ENCODE measurements at regions not wholly inside any gene's neighbourhood (a gene's known extent, or its start where the extent isn't known, plus 50 kb on each side); places are given as distances from the start of the nearest gene placed in this dataset.

GRCh38 chr9:75210215-75210614 is 121.9 kb downstream of the OSTF1 start:
- intact Hi-C loops (cut with DNase I; ENCODE audit: low total_unique reads) (no loop called here), in situ Hi-C loops (cut with MboI; ENCODE audit: low sequenced_read_pairs in 4 of 4) (no loop called here)
- H3K4me1 ChIP-seq: no peaks in the 10 kb centered on the region
- TF ChIP-seq POLR2A (IDR thresholded peaks at IDR 0.05) (no peak), CTCF (IDR thresholded peaks at IDR 0.05 in 4 of 5, conservative IDR thresholded peaks at IDR 0.05 in 1 of 5) (no peak)
- H3K27me3 ChIP-seq: no peaks in the 10 kb centered on the region
- no peaks in the 10 kb centered on the region for H3K9me3 ChIP-seq
- DNase-seq (no peak), ATAC-seq (no peak)
- no peak overlapping the region for H3K4me3 ChIP-seq
- no peaks in the 10 kb centered on the region for H3K36me3 ChIP-seq
- H3K27ac ChIP-seq: no peak overlapping the region

GRCh38 chr9:75213765-75214164 is 125.5 kb downstream of the OSTF1 start:
- H3K4me3 ChIP-seq: no peak overlapping the region
- intact Hi-C loops (cut with DNase I; ENCODE audit: low total_unique reads): no loop called here
- H3K9me3 ChIP-seq: no peaks in the 10 kb centered on the region
- no peak overlapping the region for H3K27ac ChIP-seq
- ATAC-seq (no peak), DNase-seq (no peak)
- no peaks in the 10 kb centered on the region for H3K4me1 ChIP-seq
- TF ChIP-seq CTCF (IDR thresholded peaks at IDR 0.05 in 4 of 5, conservative IDR thresholded peaks at IDR 0.05 in 1 of 5) (no peak), POLR2A (IDR thresholded peaks at IDR 0.05) (no peak)
- no peaks in the 10 kb centered on the region for H3K36me3 ChIP-seq
- in situ Hi-C loops (cut with MboI; ENCODE audit: low sequenced_read_pairs in 4 of 4): no loop called here
- no peaks in the 10 kb centered on the region for H3K27me3 ChIP-seq

GRCh38 chr9:75226403-75227139 is 138.3 kb downstream of the OSTF1 start:
- H3K36me3 ChIP-seq: no peaks in the 10 kb centered on the region
- no peaks in the 10 kb centered on the region for H3K4me1 ChIP-seq
- H3K27ac ChIP-seq: no peak overlapping the region
- in situ Hi-C loops (cut with MboI; ENCODE audit: low sequenced_read_pairs in 4 of 4): no loop called here
- intact Hi-C loops (cut with DNase I; ENCODE audit: low total_unique reads): no loop called here
- no peak for DNase-seq
- no peak for ATAC-seq
- H3K9me3 ChIP-seq: peaks cover 0 to 2% (median 0%) of the 10 kb centered on the region in 3 donors
- H3K27me3 ChIP-seq: no peaks in the 10 kb centered on the region
- no peak overlapping the region for H3K4me3 ChIP-seq
- TF ChIP-seq POLR2A (IDR thresholded peaks at IDR 0.05) (no peak), CTCF (IDR thresholded peaks at IDR 0.05 in 4 of 5, conservative IDR thresholded peaks at IDR 0.05 in 1 of 5) (no peak)

GRCh38 chr9:75228893-75229292 is 140.6 kb downstream of the OSTF1 start:
- Histone ChIP-seq H3K27me3 (no peaks in the 10 kb centered on the region), H3K27ac (no peak overlapping the region), H3K4me1 (no peaks in the 10 kb centered on the region), H3K36me3 (no peaks in the 10 kb centered on the region), H3K9me3 (no peaks in the 10 kb centered on the region), H3K4me3 (no peak overlapping the region)
- intact Hi-C loops (cut with DNase I; ENCODE audit: low total_unique reads): no loop called here
- no peak for TF ChIP-seq POLR2A (IDR thresholded peaks at IDR 0.05)
- no peak for TF ChIP-seq CTCF (IDR thresholded peaks at IDR 0.05 in 4 of 5, conservative IDR thresholded peaks at IDR 0.05 in 1 of 5)
- no peak for DNase-seq
- ATAC-seq: no peak
- in situ Hi-C loops (cut with MboI; ENCODE audit: low sequenced_read_pairs in 4 of 4): no loop called here
